ENCODE measurements at regions not wholly inside any gene's neighbourhood (a gene's known extent, or its start where the extent isn't known, plus 50 kb on each side); places are given as distances from the start of the nearest gene placed in this dataset.

DNA sequence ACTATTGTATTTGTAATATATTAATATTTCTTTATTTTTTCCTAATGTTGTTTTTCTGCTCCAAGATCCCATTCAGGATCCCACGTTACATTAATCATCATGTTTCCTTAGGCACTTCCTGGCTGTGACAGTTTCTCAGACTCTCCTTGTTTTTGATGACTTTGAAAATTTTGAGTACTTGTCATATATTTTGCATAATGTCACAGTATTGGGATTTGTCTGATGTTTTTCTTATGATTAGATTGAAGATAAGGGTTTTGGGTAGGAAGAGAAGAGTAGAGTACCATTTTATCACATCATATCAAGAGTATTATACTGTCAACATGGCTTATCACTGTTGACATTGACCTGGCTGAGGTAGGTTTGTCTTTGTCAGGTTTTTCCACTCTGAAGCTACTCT lies 146.3 kb upstream of the TPK1 start:
- Histone ChIP-seq H3K4me2 (ENCODE audit: low read length) (no peak overlapping the region), H3K27ac (no peak overlapping the region), H3K36me3 (ENCODE audit: control insufficient read depth, insufficient read depth, low read length) (no peaks in the 10 kb centered on the region), H2AFZ (peak overlapping the region; percentile 11), H3K9ac (no peak overlapping the region), H3K79me2 (no peaks in the 10 kb centered on the region), H3K9me3 (ENCODE audit: control insufficient read depth, low read length) (no peaks in the 10 kb centered on the region), H3K4me1 (no peaks in the 10 kb centered on the region), H3K4me3 (ENCODE audit: low read depth, low read length) (no peak overlapping the region), H3K27me3 (ENCODE audit: control insufficient read depth, insufficient read depth, low read length) (no peaks in the 10 kb centered on the region)
- TF ChIP-seq, protein P1, sequence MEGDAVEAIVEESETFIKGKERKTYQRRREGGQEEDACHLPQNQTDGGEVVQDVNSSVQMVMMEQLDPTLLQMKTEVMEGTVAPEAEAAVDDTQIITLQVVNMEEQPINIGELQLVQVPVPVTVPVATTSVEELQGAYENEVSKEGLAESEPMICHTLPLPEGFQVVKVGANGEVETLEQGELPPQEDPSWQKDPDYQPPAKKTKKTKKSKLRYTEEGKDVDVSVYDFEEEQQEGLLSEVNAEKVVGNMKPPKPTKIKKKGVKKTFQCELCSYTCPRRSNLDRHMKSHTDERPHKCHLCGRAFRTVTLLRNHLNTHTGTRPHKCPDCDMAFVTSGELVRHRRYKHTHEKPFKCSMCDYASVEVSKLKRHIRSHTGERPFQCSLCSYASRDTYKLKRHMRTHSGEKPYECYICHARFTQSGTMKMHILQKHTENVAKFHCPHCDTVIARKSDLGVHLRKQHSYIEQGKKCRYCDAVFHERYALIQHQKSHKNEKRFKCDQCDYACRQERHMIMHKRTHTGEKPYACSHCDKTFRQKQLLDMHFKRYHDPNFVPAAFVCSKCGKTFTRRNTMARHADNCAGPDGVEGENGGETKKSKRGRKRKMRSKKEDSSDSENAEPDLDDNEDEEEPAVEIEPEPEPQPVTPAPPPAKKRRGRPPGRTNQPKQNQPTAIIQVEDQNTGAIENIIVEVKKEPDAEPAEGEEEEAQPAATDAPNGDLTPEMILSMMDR (IDR thresholded peaks at IDR 0.05): no peak

DNA sequence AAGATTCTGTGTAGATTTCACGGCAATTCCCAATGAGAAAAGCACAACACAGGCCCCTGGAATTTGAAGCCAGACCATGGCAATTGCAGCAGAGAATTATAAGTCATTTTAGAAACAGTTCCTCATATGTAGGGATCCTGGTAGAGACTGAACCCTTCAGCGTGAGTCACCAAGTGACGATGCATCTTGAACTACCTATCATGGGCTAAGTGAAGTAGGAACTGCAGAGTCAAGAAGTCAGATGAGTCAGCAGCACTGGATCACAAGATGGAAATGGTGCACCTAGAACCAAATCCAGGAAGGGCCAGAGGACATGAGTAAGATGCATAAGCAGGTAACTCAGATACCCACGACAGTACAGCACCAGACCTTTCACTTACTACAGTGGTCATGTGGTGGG lies 140.0 kb upstream of the TPK1 start:
- TF ChIP-seq, protein P1 (IDR thresholded peaks at IDR 0.05): no peak
- no peaks in the 10 kb centered on the region for H3K79me2 ChIP-seq
- H3K4me1 ChIP-seq: no peaks in the 10 kb centered on the region
- no peaks in the 10 kb centered on the region for H3K36me3 ChIP-seq (ENCODE audit: control insufficient read depth, insufficient read depth, low read length)
- H3K4me2 ChIP-seq (ENCODE audit: low read length): no peak overlapping the region
- no peak overlapping the region for H3K4me3 ChIP-seq (ENCODE audit: low read depth, low read length)
- no peak overlapping the region for H3K9ac ChIP-seq
- no peak overlapping the region for H3K27ac ChIP-seq
- no peaks in the 10 kb centered on the region for H3K27me3 ChIP-seq (ENCODE audit: control insufficient read depth, insufficient read depth, low read length)
- no peaks in the 10 kb centered on the region for H3K9me3 ChIP-seq (ENCODE audit: control insufficient read depth, low read length)
- no peak overlapping the region for H2AFZ ChIP-seq

DNA sequence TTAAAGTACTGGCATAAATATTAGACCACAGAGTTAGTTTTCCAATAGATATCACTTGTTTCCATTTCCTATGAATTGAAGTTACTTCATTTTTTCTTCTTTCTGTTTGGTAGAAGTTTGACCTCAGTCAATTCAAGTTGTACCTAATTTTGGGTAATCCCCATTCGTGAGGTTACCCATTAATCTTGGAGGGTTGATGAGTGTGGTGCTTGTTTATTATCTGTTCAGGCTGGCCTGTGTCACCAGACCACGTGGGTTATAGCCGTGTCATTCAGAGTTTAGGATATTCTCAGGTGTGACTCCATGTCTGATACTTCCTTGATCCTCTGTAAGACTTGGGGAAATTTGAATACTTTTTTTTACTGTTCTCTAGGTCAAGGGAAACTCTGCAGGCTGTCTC lies 133.9 kb upstream of the TPK1 start:
- no peak overlapping the region for H3K4me3 ChIP-seq (ENCODE audit: low read depth, low read length)
- no peaks in the 10 kb centered on the region for H3K4me1 ChIP-seq
- no peaks in the 10 kb centered on the region for H3K27me3 ChIP-seq (ENCODE audit: control insufficient read depth, insufficient read depth, low read length)
- H3K79me2 ChIP-seq: no peaks in the 10 kb centered on the region
- H2AFZ ChIP-seq: no peak overlapping the region
- no peak overlapping the region for H3K4me2 ChIP-seq (ENCODE audit: low read length)
- no peak overlapping the region for H3K9ac ChIP-seq
- H3K36me3 ChIP-seq (ENCODE audit: control insufficient read depth, insufficient read depth, low read length): no peaks in the 10 kb centered on the region
- no peaks in the 10 kb centered on the region for H3K9me3 ChIP-seq (ENCODE audit: control insufficient read depth, low read length)
- TF ChIP-seq, protein P1 (IDR thresholded peaks at IDR 0.05): no peak
- H3K27ac ChIP-seq: no peak overlapping the region

DNA sequence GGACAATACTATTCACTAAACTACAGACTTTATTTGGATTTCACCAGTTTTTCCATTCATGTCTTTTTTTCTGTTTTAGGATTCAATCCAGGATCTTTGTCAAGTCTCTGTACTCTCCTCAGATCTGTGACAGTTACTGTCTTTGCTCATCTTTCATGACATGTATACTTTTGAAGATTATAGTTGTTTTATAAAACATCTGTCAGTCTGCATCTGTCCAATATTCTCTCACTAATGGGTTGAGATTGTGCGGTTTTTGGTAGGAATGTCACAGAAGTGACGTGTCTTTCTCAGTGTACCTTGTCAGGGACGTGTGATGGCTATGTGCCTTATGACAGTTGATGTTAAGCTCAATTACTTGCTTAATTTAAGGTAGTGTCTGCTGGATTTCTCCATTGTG lies 124.9 kb upstream of the TPK1 start:
- no peak overlapping the region for H3K4me3 ChIP-seq (ENCODE audit: low read depth, low read length)
- H3K9me3 ChIP-seq (ENCODE audit: control insufficient read depth, low read length): no peaks in the 10 kb centered on the region
- H3K4me1 ChIP-seq: no peaks in the 10 kb centered on the region
- no peak overlapping the region for H3K27ac ChIP-seq
- H3K9ac ChIP-seq: no peak overlapping the region
- H3K36me3 ChIP-seq (ENCODE audit: control insufficient read depth, insufficient read depth, low read length): no peaks in the 10 kb centered on the region
- H3K4me2 ChIP-seq (ENCODE audit: low read length): no peak overlapping the region
- no peak overlapping the region for H2AFZ ChIP-seq
- H3K79me2 ChIP-seq: no peaks in the 10 kb centered on the region
- TF ChIP-seq, protein P1 (IDR thresholded peaks at IDR 0.05): no peak
- no peaks in the 10 kb centered on the region for H3K27me3 ChIP-seq (ENCODE audit: control insufficient read depth, insufficient read depth, low read length)

DNA sequence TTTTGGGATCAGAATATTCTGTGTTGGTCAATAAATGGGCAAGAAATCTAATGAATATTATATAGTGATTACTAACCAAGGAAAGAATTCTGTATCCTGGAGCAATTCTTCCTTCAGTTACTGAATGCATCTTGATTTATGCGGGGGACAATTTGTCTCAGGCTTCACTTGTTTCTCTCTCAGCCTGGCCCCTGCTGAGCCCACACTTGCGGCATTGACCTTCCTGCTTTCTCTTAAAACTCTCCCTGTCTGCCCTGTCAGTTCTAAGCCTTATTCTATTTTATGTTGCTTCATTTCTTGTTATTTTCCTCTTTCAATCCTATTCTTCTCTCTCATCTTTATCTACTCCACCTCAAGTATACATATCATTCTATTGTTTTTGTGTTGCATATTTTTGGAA lies 122.1 kb upstream of the TPK1 start:
- Histone ChIP-seq H3K27me3 (ENCODE audit: control insufficient read depth, insufficient read depth, low read length) (no peaks in the 10 kb centered on the region), H3K4me1 (no peaks in the 10 kb centered on the region), H3K9me3 (ENCODE audit: control insufficient read depth, low read length) (no peaks in the 10 kb centered on the region), H3K79me2 (no peaks in the 10 kb centered on the region), H2AFZ (no peak overlapping the region), H3K4me2 (ENCODE audit: low read length) (no peak overlapping the region), H3K9ac (no peak overlapping the region), H3K27ac (no peak overlapping the region), H3K4me3 (ENCODE audit: low read depth, low read length) (no peak overlapping the region), H3K36me3 (ENCODE audit: control insufficient read depth, insufficient read depth, low read length) (no peaks in the 10 kb centered on the region)
- TF ChIP-seq, protein P1 (IDR thresholded peaks at IDR 0.05): no peak

Measured in parathyroid adenoma (tissue), 2 donors.